GM21381 (cell line): ENCODE measurements at regions not wholly inside any gene's neighbourhood (a gene's known extent, or its start where the extent isn't known, plus 50 kb on each side); places are given as distances from the start of the nearest gene placed in this dataset.
"Not testable (repeated sequence)": the region's sequence is repeated elsewhere in the genome, so short reads cannot be mapped to it uniquely, and the experiment has no call there.

ENCODE experiments used
- ATAC-seq: cut with Tn5 transposase; IDR thresholded peaks from one replicate; pipeline ENCODE4 v1.9.1; 2021; ENCODE audit warnings: mild to moderate bottlenecking, moderate library complexity; ENCODE audit not compliant: unreplicated experiment

DNA sequence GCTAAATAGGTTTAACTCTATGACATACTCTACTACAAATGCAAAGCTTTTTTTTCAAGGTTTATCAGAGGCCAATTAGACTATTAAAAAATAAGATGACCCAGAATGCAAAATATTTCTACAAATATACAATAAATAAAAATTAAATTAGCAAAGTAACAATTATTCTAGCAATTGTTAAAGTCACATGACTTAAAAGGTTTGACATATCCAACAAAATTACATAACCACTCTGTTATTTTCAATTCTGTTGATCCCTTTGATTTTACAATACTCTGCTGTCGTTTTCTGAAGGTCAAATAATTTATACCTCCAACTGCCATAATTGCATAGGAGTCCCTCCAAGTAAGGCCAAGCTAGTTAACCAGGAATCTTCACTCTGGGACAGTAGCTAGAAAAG is 292.6 kb upstream of the MIR17HG start:
- ATAC-seq, result no peak

DNA sequence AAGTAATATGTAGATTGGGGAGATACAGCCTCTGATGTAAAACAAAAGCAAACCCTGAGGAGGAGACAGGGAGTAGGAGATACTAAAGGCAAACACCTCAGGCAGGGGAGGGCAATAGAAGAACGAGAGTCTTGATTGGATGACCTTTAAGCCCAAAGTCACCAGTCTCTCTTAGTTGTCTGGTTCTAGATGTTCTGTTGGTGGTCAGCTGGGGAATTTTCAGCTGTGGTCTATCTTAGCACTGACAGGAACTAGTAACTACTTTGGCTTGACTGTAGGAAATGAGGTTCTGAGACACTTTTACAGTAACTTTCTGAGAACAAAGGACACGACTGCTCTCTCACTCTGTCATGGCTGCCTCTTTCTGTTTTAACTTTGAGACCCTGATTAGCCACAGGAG is 290.7 kb upstream of the MIR17HG start:
- ATAC-seq, result peak; percentile 63

- not testable (repeated sequence) for ATAC-seq
Measured at GRCh38 chr13:91057507-91057906, 290.0 kb upstream of the MIR17HG start.

- no peak for ATAC-seq
Measured at GRCh38 chr13:91058066-91058465, 289.4 kb upstream of the MIR17HG start.

DNA sequence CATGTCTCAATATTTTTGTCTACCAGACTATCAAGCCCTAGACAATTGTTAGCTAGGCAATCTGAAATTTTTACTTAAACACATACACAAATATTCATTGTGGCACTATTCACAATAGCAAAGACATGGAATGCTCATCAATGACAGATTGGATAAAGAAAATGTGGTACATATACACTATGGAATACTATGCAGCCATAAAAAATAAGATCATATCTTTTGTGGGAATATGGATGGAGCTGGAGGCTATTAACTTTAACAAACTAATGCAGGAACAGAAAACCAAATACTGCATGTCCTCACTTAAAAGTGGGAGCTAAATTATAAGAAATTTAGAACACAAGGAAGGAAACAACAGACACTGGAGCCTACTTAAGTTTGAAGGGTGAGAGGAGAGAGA is 288.6 kb upstream of the MIR17HG start:
- ATAC-seq, result no peak

GRCh38 chr13:91066745-91067144 is 280.7 kb upstream of the MIR17HG start:
- ATAC-seq, result no peak

- no peak for ATAC-seq
Measured at GRCh38 chr13:91072486-91072885, 275.0 kb upstream of the MIR17HG start.

- no peak for ATAC-seq
Measured at GRCh38 chr13:91074091-91074490, 273.4 kb upstream of the MIR17HG start.

GRCh38 chr13:91076830-91077229 is 270.7 kb upstream of the MIR17HG start:
- no peak for ATAC-seq

DNA sequence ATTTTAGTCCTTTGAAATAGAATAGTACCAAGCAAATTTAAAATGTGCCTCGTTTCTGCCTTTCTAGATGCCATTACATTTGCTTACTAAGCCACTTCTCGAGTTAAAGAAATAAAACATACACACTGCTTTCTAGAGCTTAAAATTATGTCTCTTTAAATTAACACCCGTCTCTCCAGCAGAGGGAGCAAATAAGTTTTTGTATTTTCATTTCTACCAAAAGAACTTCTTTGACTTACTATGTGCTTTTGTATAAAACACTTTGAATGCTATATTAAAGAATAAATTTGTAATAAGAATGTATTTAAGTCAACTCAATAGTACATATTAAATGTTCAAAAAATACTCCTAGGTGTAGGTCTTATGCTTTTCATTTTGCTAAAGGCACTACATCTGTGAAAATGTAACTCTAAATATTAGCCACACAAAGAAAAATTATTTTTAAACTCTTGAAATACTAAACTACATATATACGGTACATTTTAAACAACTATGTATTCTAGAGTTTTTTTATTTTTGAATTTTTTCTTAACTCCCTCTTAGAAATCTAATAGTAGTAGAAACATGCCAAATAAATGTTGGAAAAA is 269.3 kb upstream of the MIR17HG start:
- ATAC-seq, result no peak

DNA sequence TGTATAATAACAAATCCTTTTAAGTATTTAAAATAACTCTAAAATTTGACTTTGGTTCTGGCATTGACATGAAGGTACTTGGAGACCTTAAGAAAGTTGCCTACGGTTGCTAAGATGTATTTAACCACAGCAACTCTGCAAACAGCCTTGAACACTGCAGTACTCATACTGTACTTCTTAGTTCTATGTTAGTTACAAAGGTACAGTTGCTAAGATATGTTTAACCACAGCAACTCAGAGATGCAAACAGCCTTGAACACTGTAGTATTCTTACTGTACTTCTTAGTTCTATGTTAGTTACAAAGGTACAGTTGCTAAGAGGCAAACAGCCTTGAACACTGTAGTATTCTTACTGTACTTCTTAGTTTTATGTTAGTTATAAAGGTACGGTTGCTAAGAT is 268.3 kb upstream of the MIR17HG start:
- no peak for ATAC-seq

GRCh38 chr13:91085127-91085526 is 262.4 kb upstream of the MIR17HG start:
- no peak for ATAC-seq

- no peak for ATAC-seq
Measured at GRCh38 chr13:91086936-91087716, 260.4 kb upstream of the MIR17HG start.

DNA sequence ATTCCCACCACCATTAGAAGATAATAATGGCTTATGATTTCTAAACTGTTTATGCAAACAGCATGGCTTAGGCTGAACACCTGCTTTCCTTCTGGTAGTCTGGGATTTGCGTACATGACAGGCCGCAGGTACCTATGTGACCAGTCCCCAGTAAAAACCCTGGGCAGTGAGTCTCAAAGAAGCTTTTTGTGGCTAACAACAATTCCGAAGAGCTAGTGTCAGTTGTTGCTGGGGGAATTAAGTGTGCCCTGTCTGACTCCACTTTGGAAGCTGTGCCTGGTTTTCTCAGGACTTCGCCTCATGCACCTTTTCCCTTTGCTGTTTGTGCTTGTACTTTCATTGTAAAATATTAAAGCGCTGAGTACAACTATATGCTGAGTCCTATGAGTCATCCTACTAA is 250.2 kb upstream of the MIR17HG start:
- ATAC-seq, result no peak

GRCh38 chr13:91099877-91100276 is 247.6 kb upstream of the MIR17HG start:
- no peak for ATAC-seq

- ATAC-seq, result no peak
Measured at GRCh38 chr13:91100944-91101343, 246.5 kb upstream of the MIR17HG start.

- no peak for ATAC-seq
Measured at GRCh38 chr13:91101381-91101780, 246.1 kb upstream of the MIR17HG start.

- no peak for ATAC-seq
Measured at GRCh38 chr13:91105270-91105669, 242.2 kb upstream of the MIR17HG start.

- ATAC-seq, result no peak
Measured at GRCh38 chr13:91106565-91106964, 240.9 kb upstream of the MIR17HG start.

- no peak for ATAC-seq
Measured at GRCh38 chr13:91108315-91108714, 239.2 kb upstream of the MIR17HG start.

GRCh38 chr13:91111476-91112200 is 235.8 kb upstream of the MIR17HG start:
- no peak for ATAC-seq
